ENCODE measurements at regions not wholly inside any gene's neighbourhood (a gene's known extent, or its start where the extent isn't known, plus 50 kb on each side); places are given as distances from the start of the nearest gene placed in this dataset.

DNA sequence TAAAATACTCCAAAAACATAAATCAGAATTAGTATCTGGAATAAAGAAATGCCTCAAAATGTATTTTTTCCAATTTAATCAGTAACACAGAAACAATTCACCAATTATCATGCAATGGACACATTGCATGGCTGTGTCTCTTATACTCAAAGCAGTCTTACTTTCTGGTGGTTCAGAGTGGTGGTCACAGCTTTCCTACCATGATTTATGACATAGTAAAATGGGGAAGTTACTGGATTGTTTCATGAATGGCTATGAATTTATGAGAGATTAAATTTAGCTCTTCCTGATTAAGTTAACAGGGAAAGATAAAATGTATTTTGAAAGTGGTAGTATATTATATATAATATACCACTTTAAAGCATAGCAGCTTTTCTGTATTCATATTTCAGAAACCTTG lies 331.5 kb upstream of the MAP3K7 start:
- no peaks in the 10 kb centered on the region for H3K27me3 ChIP-seq (replicated peaks; ENCODE audit: insufficient read depth, low read depth, low read length, poor library complexity)
- no peaks in the 10 kb centered on the region for H3K36me3 ChIP-seq (ENCODE audit: insufficient read depth, low read length, poor library complexity, severe bottlenecking)
- POLR2A ChIA-PET (ENCODE audit: low non-redundant PET), result no interaction called here
- TF ChIP-seq CTCF (conservative IDR thresholded peaks at IDR 0.05; ENCODE audit: low read depth, low read length), result no peak
- TF ChIP-seq EZH2 (IDR thresholded peaks at IDR 0.05; ENCODE audit: borderline replicate concordance, low read depth, low read length, poor library complexity, severe bottlenecking), result no peak
- no TSS peak for BruUV-seq (replicated peaks)
- DNase-seq (ENCODE audit: low spot score), result no peak
- intact Hi-C loops (cut with micrococcal nuclease; ENCODE audit: unreplicated experiment), result no loop called here
- H3K27ac ChIP-seq (ENCODE audit: low read depth, low read length, poor library complexity, severe bottlenecking), result no peak overlapping the region
- H3K4me3 ChIP-seq (ENCODE audit: low read depth, low read length, poor library complexity, severe bottlenecking), result no peak overlapping the region
- peaks cover 11% of the 10 kb centered on the region for H3K9me3 ChIP-seq (ENCODE audit: low read depth, low read length, poor library complexity, severe bottlenecking)
- CTCF ChIA-PET, result no interaction called here
- no peaks in the 10 kb centered on the region for H3K4me1 ChIP-seq (ENCODE audit: insufficient read depth, low read length, poor library complexity, severe bottlenecking)

- POLR2A ChIA-PET (ENCODE audit: low non-redundant PET), result no interaction called here
- H3K27ac ChIP-seq (ENCODE audit: low read depth, low read length, poor library complexity, severe bottlenecking), result no peak overlapping the region
- intact Hi-C loops (cut with micrococcal nuclease; ENCODE audit: unreplicated experiment), result no loop called here
- H3K27me3 ChIP-seq (replicated peaks; ENCODE audit: insufficient read depth, low read depth, low read length, poor library complexity), result peaks cover under 1% of the 10 kb centered on the region
- no peak for TF ChIP-seq EZH2 (IDR thresholded peaks at IDR 0.05; ENCODE audit: borderline replicate concordance, low read depth, low read length, poor library complexity, severe bottlenecking)
- no peaks in the 10 kb centered on the region for H3K36me3 ChIP-seq (ENCODE audit: insufficient read depth, low read length, poor library complexity, severe bottlenecking)
- no TSS peak for BruUV-seq (replicated peaks)
- DNase-seq (ENCODE audit: low spot score), result no peak
- H3K4me1 ChIP-seq (ENCODE audit: insufficient read depth, low read length, poor library complexity, severe bottlenecking), result no peaks in the 10 kb centered on the region
- H3K4me3 ChIP-seq (ENCODE audit: low read depth, low read length, poor library complexity, severe bottlenecking), result no peak overlapping the region
- CTCF ChIA-PET, result no interaction called here
- H3K9me3 ChIP-seq (ENCODE audit: low read depth, low read length, poor library complexity, severe bottlenecking), result peaks cover 11% of the 10 kb centered on the region
Measured at GRCh38 chr6:90917376-90917775, 330.5 kb upstream of the MAP3K7 start.

GRCh38 chr6:90916968-90917367 lies 330.1 kb upstream of the MAP3K7 start:
- no peak overlapping the region for H3K27ac ChIP-seq (ENCODE audit: low read depth, low read length, poor library complexity, severe bottlenecking)
- TF ChIP-seq EZH2 (IDR thresholded peaks at IDR 0.05; ENCODE audit: borderline replicate concordance, low read depth, low read length, poor library complexity, severe bottlenecking) (no peak), CTCF (conservative IDR thresholded peaks at IDR 0.05; ENCODE audit: low read depth, low read length) (no peak)
- ChIA-PET POLR2A (ENCODE audit: low non-redundant PET) (no interaction called here), CTCF (no interaction called here)
- peaks cover 4% of the 10 kb centered on the region for H3K27me3 ChIP-seq (replicated peaks; ENCODE audit: insufficient read depth, low read depth, low read length, poor library complexity)
- no TSS peak for BruUV-seq (replicated peaks)
- no peak for DNase-seq (ENCODE audit: low spot score)
- intact Hi-C loops (cut with micrococcal nuclease; ENCODE audit: unreplicated experiment), result no loop called here
- H3K4me3 ChIP-seq (ENCODE audit: low read depth, low read length, poor library complexity, severe bottlenecking), result no peak overlapping the region
- no peaks in the 10 kb centered on the region for H3K36me3 ChIP-seq (ENCODE audit: insufficient read depth, low read length, poor library complexity, severe bottlenecking)
- H3K9me3 ChIP-seq (ENCODE audit: low read depth, low read length, poor library complexity, severe bottlenecking), result peaks cover 11% of the 10 kb centered on the region
- H3K4me1 ChIP-seq (ENCODE audit: insufficient read depth, low read length, poor library complexity, severe bottlenecking), result no peaks in the 10 kb centered on the region

DNA sequence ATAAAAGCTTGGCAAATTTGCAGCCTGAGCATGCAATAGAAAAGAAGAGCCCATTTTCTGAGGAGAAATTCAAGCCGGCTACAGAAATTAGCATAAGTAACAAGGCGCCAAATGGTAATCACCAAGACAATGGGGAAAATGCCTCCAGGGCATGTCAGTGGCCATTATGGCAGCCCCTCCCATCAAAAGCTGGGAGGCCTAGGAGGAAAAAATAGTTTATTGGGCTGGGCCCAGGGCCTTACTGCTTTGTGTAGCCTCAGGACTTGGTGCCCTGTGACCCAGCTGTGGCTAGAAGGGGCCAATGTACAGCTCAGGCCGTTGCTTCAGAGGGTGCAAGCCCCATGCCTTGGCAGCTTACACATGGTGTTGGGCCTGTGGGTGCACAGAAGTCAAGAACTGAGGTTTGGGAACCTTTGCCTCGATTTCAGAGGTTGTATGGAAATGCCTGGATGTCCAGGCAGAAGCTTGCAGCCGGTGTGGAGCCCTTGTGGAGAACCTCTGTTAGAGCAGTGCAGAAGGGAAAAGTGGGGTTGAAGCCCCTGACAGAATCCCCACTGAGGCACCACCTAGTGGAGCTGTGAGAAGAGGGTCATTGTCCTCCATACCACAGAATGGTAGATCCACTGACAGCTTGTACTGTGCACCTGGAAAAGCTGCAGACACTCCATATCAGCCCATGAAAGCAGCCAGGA lies 328.5 kb upstream of the MAP3K7 start:
- Histone ChIP-seq H3K27me3 (replicated peaks; ENCODE audit: insufficient read depth, low read depth, low read length, poor library complexity) (peaks cover 5% of the 10 kb centered on the region), H3K9me3 (ENCODE audit: low read depth, low read length, poor library complexity, severe bottlenecking) (peaks cover 11% of the 10 kb centered on the region), H3K4me1 (ENCODE audit: insufficient read depth, low read length, poor library complexity, severe bottlenecking) (no peaks in the 10 kb centered on the region), H3K27ac (ENCODE audit: low read depth, low read length, poor library complexity, severe bottlenecking) (no peak overlapping the region), H3K36me3 (ENCODE audit: insufficient read depth, low read length, poor library complexity, severe bottlenecking) (no peaks in the 10 kb centered on the region), H3K4me3 (ENCODE audit: low read depth, low read length, poor library complexity, severe bottlenecking) (no peak overlapping the region)
- DNase-seq (ENCODE audit: low spot score), result no peak
- POLR2A ChIA-PET (ENCODE audit: low non-redundant PET), result no interaction called here
- intact Hi-C loops (cut with micrococcal nuclease; ENCODE audit: unreplicated experiment), result no loop called here
- no TSS peak for BruUV-seq (replicated peaks)
- CTCF ChIA-PET, result no interaction called here
- TF ChIP-seq EZH2 (IDR thresholded peaks at IDR 0.05; ENCODE audit: borderline replicate concordance, low read depth, low read length, poor library complexity, severe bottlenecking), result no peak
- no peak for TF ChIP-seq CTCF (conservative IDR thresholded peaks at IDR 0.05; ENCODE audit: low read depth, low read length)

Data from A673 (cell line).